ENCODE measurements at regions not wholly inside any gene's neighbourhood (a gene's known extent, or its start where the extent isn't known, plus 50 kb on each side); places are given as distances from the start of the nearest gene placed in this dataset.

GRCh38 chr20:24799971-24800580 is 149.0 kb upstream of the CST7 start:
- no peak for TF ChIP-seq CTCF (IDR thresholded peaks at IDR 0.05)

- no peak for TF ChIP-seq CTCF (IDR thresholded peaks at IDR 0.05)
Observed at GRCh38 chr20:24802286-24802820, 146.7 kb upstream of the CST7 start.

- TF ChIP-seq CTCF (IDR thresholded peaks at IDR 0.05), result no peak
Observed at GRCh38 chr20:24804481-24805206, 144.4 kb upstream of the CST7 start.

- TF ChIP-seq CTCF (IDR thresholded peaks at IDR 0.05), result no peak
Observed at GRCh38 chr20:24805456-24806238, 143.4 kb upstream of the CST7 start.

GRCh38 chr20:24806705-24807676 is 142.1 kb upstream of the CST7 start:
- TF ChIP-seq CTCF (IDR thresholded peaks at IDR 0.05), result no peak

GRCh38 chr20:24808616-24809015 is 140.5 kb upstream of the CST7 start:
- TF ChIP-seq CTCF (IDR thresholded peaks at IDR 0.05), result no peak

- no peak for TF ChIP-seq CTCF (IDR thresholded peaks at IDR 0.05)
Observed at GRCh38 chr20:24809606-24810005, 139.5 kb upstream of the CST7 start.

Data from LNCAP (cell line).